K562 (cell line): ENCODE measurements at regions not wholly inside any gene's neighbourhood (a gene's known extent, or its start where the extent isn't known, plus 50 kb on each side); places are given as distances from the start of the nearest gene placed in this dataset.

Experiments
- ATAC-seq: fragments of 200-7000 bp; cut with Tn5 transposase; 3 replicates; pipeline ENCODE4 v1.9.1; 2020; ENCODE audit warnings: moderate library complexity
- BruUV-seq: library from RNA; stranded (reverse); fragments of 400-500 nt; replicated peaks from 2 replicates; lab custom pipeline; 2021; lab: Mats Ljungman, UMichigan
- CTCF ChIA-PET: fragments of 300-600 bp; formaldehyde crosslinking; extraction: SDS; loops from one replicate; lab custom pipeline; 2021; ENCODE audit warnings: low intra/inter-chr PET ratio; lab: Yijun Ruan, JAX
- POLR2A ChIA-PET: fragments of 300-600, 350-650 bp; sonication (Branson Sonifier 250); formaldehyde crosslinking; extraction: SDS; loops from one replicate; lab custom pipeline; 2021; ENCODE audit warnings: antibody characterized with exemption, inconsistent platforms; lab: Yijun Ruan, JAX
- DNase-seq, 4 experiments: peaks; one replicate each; pipeline versions ENCODE4 v3.0.0 to v3.0.0-alpha.2; 2011 to 2018; ENCODE audit warnings: low spot score in 3 of 4, mixed read lengths in 3 of 4; ENCODE audit errors: extremely low read depth in 1 of 4
- FAIRE-seq: peaks from 2 replicates; lab custom pipeline; 2011; peaks lifted over from hg19 to GRCh38; lab: Jason Lieb, UNC
- H2AFZ ChIP-seq: 2 replicates; pipeline ENCODE4 v1.6.0; 2011; ENCODE audit warnings: low read depth, low read length, control low read depth, inconsistent platforms
- H3K27ac ChIP-seq: fragments of 200-600 bp; 3 replicates; pipeline ENCODE4 v1.8.0; 2011; ENCODE audit warnings: low read depth, mild to moderate bottlenecking, control low read depth, inconsistent platforms, low read length, moderate library complexity, mixed read lengths; ENCODE audit errors: extremely low read depth
- H3K27me3 ChIP-seq, 2 experiments: fragments of 300-600 bp in 1 of 2; 2 replicates in 1 of 2; 3 replicates in 1 of 2; pipeline versions ENCODE4 v1.6.0 to v1.8.0; 2011; ENCODE audit warnings: inconsistent platforms in 2 of 2, low read length in 2 of 2, mild to moderate bottlenecking in 1 of 2, mixed read lengths in 1 of 2, moderate library complexity in 1 of 2; ENCODE audit not compliant: control insufficient read depth in 2 of 2, insufficient read depth in 2 of 2
- H3K36me3 ChIP-seq: fragments of 300-600 bp; 3 replicates; pipeline ENCODE4 v1.8.0; 2011; ENCODE audit warnings: mild to moderate bottlenecking, low read length, inconsistent platforms; ENCODE audit not compliant: control insufficient read depth, insufficient read depth
- H3K4me1 ChIP-seq, 2 experiments: fragments of 200-600 bp in 1 of 2; replicated peaks in 1 of 2; 2 replicates in 1 of 2; 3 replicates in 1 of 2; pipeline versions ENCODE4 v1.5.1 to v1.8.0; 2011; ENCODE audit warnings: inconsistent platforms in 2 of 2, low read length in 2 of 2, mild to moderate bottlenecking in 1 of 2, mixed read lengths in 1 of 2, moderate library complexity in 1 of 2; ENCODE audit not compliant: control insufficient read depth in 2 of 2, insufficient read depth in 2 of 2
- H3K4me2 ChIP-seq: 2 replicates; pipeline ENCODE4 v1.6.1; 2011; ENCODE audit warnings: low read length, control low read depth, inconsistent platforms, mixed read lengths; ENCODE audit not compliant: insufficient read depth
- H3K4me3 ChIP-seq: fragments of 200-600 bp; sonication (generic), shearing (Covaris generic); 2 replicates; pipeline ENCODE4 v1.5.1; 2016; ENCODE audit warnings: control low read depth, inconsistent platforms
- H3K79me2 ChIP-seq: fragments of 200-600 bp; 3 replicates; pipeline ENCODE4 v1.8.0; 2011; ENCODE audit warnings: low read length, inconsistent platforms; ENCODE audit not compliant: control insufficient read depth, insufficient read depth
- H3K9ac ChIP-seq, 2 experiments: 2 replicates each; pipeline versions ENCODE4 v1.6.0 to v1.6.1; 2011; ENCODE audit warnings: low read depth in 2 of 2, low read length in 2 of 2, control low read depth in 1 of 2, inconsistent platforms in 1 of 2, mild to moderate bottlenecking in 1 of 2, mixed read lengths in 1 of 2; ENCODE audit not compliant: insufficient read depth in 1 of 2
- H3K9me1 ChIP-seq: one replicate; pipeline ENCODE4 v1.6.0; 2011; ENCODE audit warnings: inconsistent platforms, mild to moderate bottlenecking, low read length, moderate library complexity; ENCODE audit not compliant: control insufficient read depth, insufficient read depth
- H3K9me3 ChIP-seq: replicated peaks from 2 replicates; pipeline ENCODE4 v1.5.1; 2011; ENCODE audit warnings: low read depth, low read length, inconsistent platforms; ENCODE audit not compliant: control insufficient read depth, insufficient read depth
- H4K20me1 ChIP-seq: replicated peaks from 2 replicates; pipeline ENCODE4 v1.6.1; 2011; ENCODE audit warnings: low read length, inconsistent platforms, mixed read lengths; ENCODE audit not compliant: control insufficient read depth, insufficient read depth
- CEBPG ChIP-seq, 3 experiments: fragments of 200-800 bp in 1 of 3; sonication (Bioruptor generic) in 1 of 3; sonication (generic) in 1 of 3; formaldehyde crosslinking in 1 of 3; IDR thresholded peaks in 2 of 3; conservative IDR thresholded peaks in 1 of 3; 2 replicates each; pipeline versions ENCODE4 v1.6.1 to v1.8.0; 2016 to 2022; ENCODE audit warnings: missing compliant biosample characterization in 2 of 3, missing genetic modification characterization in 2 of 3, mild to moderate bottlenecking in 1 of 3, missing genetic modification reagents in 1 of 3
- COPS2 ChIP-seq: fragments of 450-650 bp; conservative IDR thresholded peaks from 2 replicates; pipeline ENCODE4 v1.6.1; 2016; ENCODE audit warnings: mild to moderate bottlenecking, moderate library complexity
- CTCF ChIP-seq, 3 experiments: IDR thresholded peaks in 2 of 3; conservative IDR thresholded peaks in 1 of 3; 2 replicates each; pipeline ENCODE4 v1.5.1; 2011 to 2012; ENCODE audit warnings: low read length in 3 of 3, mild to moderate bottlenecking in 3 of 3, control low read depth in 2 of 3, improper control_type of control experiment in 1 of 3, inconsistent platforms in 1 of 3, low read depth in 1 of 3, mixed read lengths in 1 of 3, moderate library complexity in 1 of 3; ENCODE audit not compliant: insufficient read depth in 2 of 3
- ELF1 ChIP-seq: fragments of 200-800 bp; sonication (Bioruptor generic); IDR thresholded peaks from 2 replicates; pipeline ENCODE4 v1.6.1; 2016; ENCODE audit warnings: missing genetic modification characterization, missing compliant biosample characterization
- HDGF ChIP-seq: fragments of 450-650 bp; IDR thresholded peaks from 2 replicates; pipeline ENCODE4 v1.6.1; 2016
- MLLT1 ChIP-seq, 2 experiments: fragments of 450-650 bp; IDR thresholded peaks; 2 replicates each; pipeline ENCODE4 v1.6.1; 2016
- MTA2 ChIP-seq: fragments of 450-650 bp; IDR thresholded peaks from 2 replicates; pipeline ENCODE4 v1.6.1; 2016; ENCODE audit warnings: low read depth
- NEUROD1 ChIP-seq: fragments of 150-350 bp; IDR thresholded peaks from 2 replicates; pipeline ENCODE4 v1.6.1; 2014; ENCODE audit warnings: borderline replicate concordance, low read length, low read depth; ENCODE audit not compliant: partially characterized antibody
- NFE2 ChIP-seq: IDR thresholded peaks from 2 replicates; pipeline ENCODE4 v1.6.1; 2014; ENCODE audit warnings: antibody characterized with exemption, low read depth
- PPARD ChIP-seq: fragments of 250-450 bp; sonication (Bioruptor Pico); IDR thresholded peaks from 2 replicates; pipeline ENCODE4 v1.8.0; 2022; ENCODE audit warnings: inconsistent platforms, mild to moderate bottlenecking, moderate library complexity
- PRMT5 ChIP-seq: sonication (generic); formaldehyde crosslinking; IDR thresholded peaks from 2 replicates; pipeline ENCODE4 v1.5.0; 2020; ENCODE audit warnings: missing genetic modification reagents
- ZBTB49 ChIP-seq: sonication (generic); formaldehyde crosslinking; IDR thresholded peaks from 2 replicates; pipeline ENCODE4 v1.8.0; 2022; ENCODE audit warnings: missing genetic modification reagents, mild to moderate bottlenecking, borderline replicate concordance
- ZNF395 ChIP-seq: fragments of 200-800 bp; sonication (Bioruptor generic); IDR thresholded peaks from 2 replicates; pipeline ENCODE4 v1.6.1; 2017; ENCODE audit warnings: missing genetic modification characterization, missing compliant biosample characterization
- ZNF408 ChIP-seq: fragments of 250-450 bp; sonication (Bioruptor Pico); IDR thresholded peaks from 2 replicates; pipeline ENCODE4 v1.4.0; 2020; ENCODE audit warnings: low read depth, mild to moderate bottlenecking, moderate library complexity
- ZNF561 ChIP-seq: fragments of 450-650 bp; formaldehyde crosslinking; conservative IDR thresholded peaks from 2 replicates; pipeline ENCODE4 v1.4.0; 2020; ENCODE audit warnings: mild to moderate bottlenecking, moderate library complexity
- WGBS: fragments of 100-300 bp; shearing (Covaris generic); methylation state at CpG from one replicate; pipeline ENCODE4 v1.1.6; 2016; ENCODE audit warnings: low coverage, mixed read lengths; ENCODE audit not compliant: insufficient coverage; ENCODE audit errors: missing lambda C conversion rate; 5-methylcytosine and 5-hydroxymethylcytosine counted together
- in situ Hi-C: fragments of 300-500 bp; cut with MboI; formaldehyde crosslinking; loops from 4 replicates; pipeline ENCODE4 v1.15.0; 2018; ENCODE audit warnings: inconsistent platforms, mixed read lengths
- intact Hi-C: fragments of 100-400 bp; cut with micrococcal nuclease; formaldehyde crosslinking; loops from 2 replicates; pipeline ENCODE4 v1.14.2; 2022

DNA sequence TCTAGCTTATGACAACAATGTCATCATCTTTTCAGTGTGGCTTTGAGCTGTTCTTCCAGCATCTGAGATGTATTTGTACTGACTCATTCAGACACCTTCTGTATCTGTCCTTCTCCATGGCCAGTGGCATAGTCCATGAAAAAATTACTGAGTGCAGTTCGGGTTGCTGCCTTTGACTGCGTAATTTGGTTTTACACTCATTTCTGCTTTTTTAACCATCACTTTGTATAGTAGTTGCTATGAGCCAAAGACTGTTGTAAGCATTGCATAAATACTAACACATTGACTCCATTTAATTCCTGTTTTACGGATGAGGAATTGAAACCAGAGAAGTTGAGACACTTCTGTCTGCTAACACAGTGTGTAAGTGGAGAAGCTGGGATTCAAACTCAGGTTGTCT lies 190.7 kb upstream of the MID1 start:
- in situ Hi-C loops, result no loop called here
- DNase-seq, result no peak
- WGBS, result 5% methylated on average over 3 of the region's 3 CpGs
- no peak overlapping the region for H3K27ac ChIP-seq
- H3K4me2 ChIP-seq, result no peak overlapping the region
- H3K27me3 ChIP-seq, result no peaks in the 10 kb centered on the region; a peak in 1 of 5 replicates
- no peaks in the 10 kb centered on the region for H3K79me2 ChIP-seq
- ATAC-seq, result no peak
- no peaks in the 10 kb centered on the region for H3K9me1 ChIP-seq
- H2AFZ ChIP-seq, result no peak overlapping the region
- H4K20me1 ChIP-seq, result no peaks in the 10 kb centered on the region
- H3K9ac ChIP-seq, result no peak overlapping the region
- no TSS peak for BruUV-seq
- CTCF ChIA-PET, result no interaction called here
- H3K9me3 ChIP-seq, result no peaks in the 10 kb centered on the region
- FAIRE-seq, result no peak
- H3K36me3 ChIP-seq, result no peaks in the 10 kb centered on the region
- POLR2A ChIA-PET, result interaction anchor here (0.7 kb wide), 1 partner anchor 9 kb away, joined by 3 read pairs; no protein-coding TSS in a partner anchor
- intact Hi-C loops, result no loop called here
- no peak overlapping the region for H3K4me3 ChIP-seq
- TF ChIP-seq ZNF408 (CRISPR knock-in tag) (no peak), CEBPG (CRISPR knock-in tag; IDR thresholded peaks at IDR 0.05) (no peak), CEBPG (tag; conservative IDR thresholded peaks at IDR 0.05 in 1 of 2, IDR thresholded peaks at IDR 0.05 in 1 of 2) (no peak), MTA2 (no peak), COPS2 (no peak), PPARD (CRISPR knock-in tag) (no peak), ZNF395 (CRISPR knock-in tag) (no peak), HDGF (no peak), MLLT1 (IDR thresholded peaks at IDR 0.05) (no peak), CTCF (IDR thresholded peaks at IDR 0.05 in 2 of 3, conservative IDR thresholded peaks at IDR 0.05 in 1 of 3; ENCODE audit: insufficient read depth in 2 of 3, low read depth in 1 of 3, low read length in 3 of 3) (no peak), ZNF561 (no peak), PRMT5 (CRISPR knock-in tag) (no peak), ELF1 (tag) (no peak), NFE2 (no peak), ZBTB49 (CRISPR knock-in tag) (no peak), NEUROD1 (no peak)
- no peaks in the 10 kb centered on the region for H3K4me1 ChIP-seq
